Omental fat pad (tissue), 3 donors: ENCODE measurements at regions not wholly inside any gene's neighbourhood (a gene's known extent, or its start where the extent isn't known, plus 50 kb on each side); places are given as distances from the start of the nearest gene placed in this dataset.

ENCODE experiments used
- ATAC-seq: fragments of 150-250 bp; one replicate; pipeline ENCODE4 v1.9.1; 2016; ENCODE audit warnings: mild to moderate bottlenecking, moderate library complexity; ENCODE audit not compliant: low FRiP score
- DNase-seq: peaks from one replicate; pipeline ENCODE4 v3.0.0-alpha.2; 2019; ENCODE audit warnings: low spot score
- TF ChIP-seq, protein P1 (sequence below), 3 donors: fragments of 450-650 bp; IDR thresholded peaks; one replicate each; pipeline ENCODE4 v1.5.1; 2016 to 2017; ENCODE audit warnings: antibody characterized with exemption in 3 of 3, mild to moderate bottlenecking in 3 of 3, moderate library complexity in 2 of 3

DNA sequence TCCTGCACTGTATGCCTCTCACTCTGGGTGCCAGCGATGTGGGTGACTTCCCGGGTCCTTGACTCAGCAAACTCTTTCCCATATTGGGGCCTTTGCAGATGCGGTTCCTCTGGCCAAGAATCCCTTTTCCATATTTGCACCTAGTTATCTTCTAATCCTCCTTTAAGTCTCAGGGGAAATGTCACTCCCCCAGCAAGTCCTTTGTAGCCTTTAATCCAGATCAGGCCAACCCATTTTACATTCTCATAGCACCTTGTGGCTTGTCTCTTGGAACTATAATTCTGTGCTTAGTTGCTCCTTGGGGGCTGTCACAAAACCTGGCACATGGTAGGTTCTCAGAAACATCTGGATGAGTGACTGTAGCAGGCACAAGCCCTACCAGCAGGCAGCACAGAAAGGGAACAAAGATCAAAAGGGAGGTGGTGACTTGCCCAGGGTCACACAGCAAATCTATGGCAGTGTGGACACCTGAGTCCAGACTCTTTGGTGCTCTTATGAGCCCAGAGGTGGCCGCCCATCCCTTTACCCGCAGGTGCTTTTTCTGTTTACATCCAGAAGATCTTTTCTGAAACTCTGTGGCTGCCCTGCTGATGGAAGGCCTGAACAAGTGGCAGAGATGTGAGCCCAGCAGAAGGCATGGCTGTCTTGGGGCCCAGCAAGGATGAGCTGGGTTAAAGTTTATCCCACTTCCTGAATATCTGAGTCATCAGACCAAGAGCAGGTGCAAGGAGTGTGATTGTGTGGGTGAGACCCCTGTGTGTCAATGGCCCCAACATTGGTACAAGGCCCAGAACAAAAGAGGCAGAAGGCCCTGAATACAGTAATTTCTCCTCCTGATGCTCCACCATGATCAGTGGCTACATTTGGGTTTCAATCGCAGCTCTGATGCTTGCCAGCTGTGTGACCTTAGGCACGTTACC lies 78.6 kb upstream of the GRK3 start:
- ATAC-seq (no peak), DNase-seq (no peak)
- TF ChIP-seq, protein P1, sequence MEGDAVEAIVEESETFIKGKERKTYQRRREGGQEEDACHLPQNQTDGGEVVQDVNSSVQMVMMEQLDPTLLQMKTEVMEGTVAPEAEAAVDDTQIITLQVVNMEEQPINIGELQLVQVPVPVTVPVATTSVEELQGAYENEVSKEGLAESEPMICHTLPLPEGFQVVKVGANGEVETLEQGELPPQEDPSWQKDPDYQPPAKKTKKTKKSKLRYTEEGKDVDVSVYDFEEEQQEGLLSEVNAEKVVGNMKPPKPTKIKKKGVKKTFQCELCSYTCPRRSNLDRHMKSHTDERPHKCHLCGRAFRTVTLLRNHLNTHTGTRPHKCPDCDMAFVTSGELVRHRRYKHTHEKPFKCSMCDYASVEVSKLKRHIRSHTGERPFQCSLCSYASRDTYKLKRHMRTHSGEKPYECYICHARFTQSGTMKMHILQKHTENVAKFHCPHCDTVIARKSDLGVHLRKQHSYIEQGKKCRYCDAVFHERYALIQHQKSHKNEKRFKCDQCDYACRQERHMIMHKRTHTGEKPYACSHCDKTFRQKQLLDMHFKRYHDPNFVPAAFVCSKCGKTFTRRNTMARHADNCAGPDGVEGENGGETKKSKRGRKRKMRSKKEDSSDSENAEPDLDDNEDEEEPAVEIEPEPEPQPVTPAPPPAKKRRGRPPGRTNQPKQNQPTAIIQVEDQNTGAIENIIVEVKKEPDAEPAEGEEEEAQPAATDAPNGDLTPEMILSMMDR (IDR thresholded peaks at IDR 0.05): no peak

DNA sequence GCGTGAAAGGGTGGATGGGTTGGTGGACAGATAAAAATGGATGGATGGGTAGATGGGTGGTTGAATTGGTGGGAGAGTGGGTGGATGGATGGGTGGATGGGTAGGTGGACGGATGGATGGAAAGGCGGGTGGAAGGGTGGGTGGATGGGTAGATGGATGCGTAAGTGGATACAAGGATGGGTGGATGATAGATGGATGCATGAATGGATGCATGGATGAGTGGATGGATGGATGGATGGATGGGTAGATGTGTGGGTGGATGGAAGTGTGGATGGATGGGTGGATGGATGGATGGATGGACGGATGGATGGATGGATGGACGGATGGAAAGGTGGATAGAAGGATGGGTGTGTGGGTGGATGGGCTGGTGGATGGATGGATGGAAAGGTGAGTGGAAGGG lies 77.0 kb upstream of the GRK3 start:
- DNase-seq (no peak), ATAC-seq (no peak)
- TF ChIP-seq, protein P1 (IDR thresholded peaks at IDR 0.05): no peak

DNA sequence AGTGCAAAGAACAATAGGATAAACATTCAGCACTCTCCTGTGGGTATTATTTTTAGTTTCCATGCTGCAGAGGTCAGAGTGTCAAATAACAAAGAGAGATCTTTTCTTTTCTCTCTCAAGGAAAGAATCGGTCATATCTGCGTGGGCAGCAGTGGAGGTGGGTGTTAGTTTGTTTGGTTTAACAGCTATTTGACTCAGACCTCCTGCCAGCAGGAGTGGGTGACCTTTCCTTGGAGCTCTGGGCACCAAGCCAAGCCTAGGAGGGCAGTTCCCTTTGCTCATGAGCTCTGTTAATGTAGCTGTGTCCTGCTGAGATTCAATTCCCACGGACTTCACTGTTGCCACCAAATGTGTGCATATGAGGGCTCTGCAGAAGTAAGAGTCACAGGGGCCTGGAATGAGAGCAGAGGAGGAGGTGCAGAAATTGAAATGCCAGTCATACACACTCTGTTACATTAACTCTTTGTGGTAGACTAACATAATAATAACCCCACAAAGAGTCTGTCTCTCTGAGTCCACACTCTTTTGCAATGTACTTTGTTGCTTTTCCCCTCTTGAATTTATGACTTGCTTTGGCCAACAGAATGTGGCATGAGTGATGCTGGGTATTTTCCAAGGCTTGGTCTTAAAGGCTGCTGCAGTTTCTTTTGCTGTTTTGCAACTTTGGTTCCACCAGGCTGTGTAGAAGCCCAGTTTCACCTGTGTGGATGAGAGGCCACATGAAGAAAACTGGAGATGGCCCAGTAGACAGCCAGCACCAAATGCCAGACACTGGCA lies 76.0 kb upstream of the GRK3 start:
- DNase-seq (peak; percentile 66), ATAC-seq (peak; percentile 78)
- TF ChIP-seq, protein P1 (IDR thresholded peaks at IDR 0.05): no peak

DNA sequence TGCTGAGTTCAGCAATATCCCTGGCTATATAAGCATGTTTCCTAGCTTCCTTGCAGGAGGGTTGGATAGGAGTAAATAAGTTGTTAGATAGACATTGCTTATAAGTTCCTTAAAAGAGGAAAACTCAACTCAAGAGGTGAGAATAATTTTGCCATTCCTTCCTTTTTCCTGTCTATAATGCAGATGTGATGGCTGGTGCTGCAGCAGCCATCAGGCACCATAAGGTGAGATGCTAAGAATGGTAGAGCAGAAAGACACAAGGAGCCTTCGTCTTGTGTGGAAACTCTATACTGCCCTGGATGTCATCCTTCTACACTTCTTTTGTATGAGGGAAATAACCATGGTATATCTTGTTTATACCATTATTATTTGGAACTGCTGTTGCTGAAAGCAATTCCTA lies 74.5 kb upstream of the GRK3 start:
- TF ChIP-seq, protein P1 (IDR thresholded peaks at IDR 0.05): no peak
- ATAC-seq (no peak), DNase-seq (no peak)

DNA sequence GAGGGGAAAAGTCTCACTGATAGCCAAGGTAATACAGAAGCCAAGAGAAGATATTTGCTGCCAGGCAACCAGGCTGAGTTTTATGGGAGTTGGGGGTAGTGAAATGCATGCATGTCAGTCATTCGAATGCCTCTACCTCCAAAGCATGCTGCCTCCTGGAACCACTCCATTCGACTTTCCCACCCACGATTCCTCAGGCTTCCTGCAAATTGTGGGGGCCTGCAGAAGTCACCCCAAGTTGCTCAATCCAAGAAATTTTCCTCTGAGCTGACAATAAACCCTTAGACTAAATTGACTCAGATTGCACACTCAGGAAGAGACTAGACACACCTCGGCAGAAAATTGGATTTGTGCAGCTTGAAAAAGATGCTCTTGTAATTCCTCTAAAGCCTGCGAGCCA lies 73.6 kb upstream of the GRK3 start:
- no peak for ATAC-seq
- no peak for DNase-seq
- TF ChIP-seq, protein P1 (IDR thresholded peaks at IDR 0.05): no peak

DNA sequence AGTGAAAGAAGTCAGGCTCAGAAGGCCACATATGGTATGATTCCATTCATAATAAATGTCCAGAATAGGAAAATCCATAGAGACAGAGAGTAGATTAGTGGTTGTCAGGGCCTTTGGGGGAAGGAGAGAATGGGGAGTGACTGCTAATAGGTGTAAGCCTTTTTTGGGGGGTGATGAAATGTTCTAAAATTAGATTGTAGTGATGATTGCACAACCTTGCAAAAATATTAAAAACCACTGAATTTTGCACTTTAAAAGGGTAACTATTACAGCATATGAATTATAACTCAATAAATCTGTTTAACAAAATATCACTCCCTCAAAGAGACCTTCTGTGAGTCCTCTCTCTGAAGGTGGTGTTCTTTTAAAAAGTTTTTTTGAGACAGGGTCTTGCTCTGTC lies 72.3 kb upstream of the GRK3 start:
- TF ChIP-seq, protein P1 (IDR thresholded peaks at IDR 0.05): no peak
- no peak for ATAC-seq
- DNase-seq: no peak
